Activated naive CD4-positive, alpha-beta T cell treated with anti-CD3 and anti-CD28 coated beads, Interleukin-2, amount 50 U/mL, for 24 hours (primary cell): ENCODE measurements at regions not wholly inside any gene's neighbourhood (a gene's known extent, or its start where the extent isn't known, plus 50 kb on each side); places are given as distances from the start of the nearest gene placed in this dataset.
"Not testable (repeated sequence)": the region's sequence is repeated elsewhere in the genome, so short reads cannot be mapped to it uniquely, and the experiment has no call there.

Experiments
- H3K27ac Mint-ChIP-seq: one replicate; pipeline ENCODE4 v1.8.0; 2021; ENCODE audit warnings: mild to moderate bottlenecking, mixed read lengths
- H3K27me3 Mint-ChIP-seq: one replicate; pipeline ENCODE4 v1.8.0; 2021; ENCODE audit warnings: mixed read lengths
- H3K36me3 Mint-ChIP-seq: one replicate; pipeline ENCODE4 v1.8.0; 2021; ENCODE audit warnings: mixed read lengths
- H3K4me1 Mint-ChIP-seq: one replicate; pipeline ENCODE4 v1.8.0; 2021; ENCODE audit warnings: mixed read lengths
- H3K4me3 Mint-ChIP-seq: one replicate; pipeline ENCODE4 v1.8.0; 2021; ENCODE audit warnings: mild to moderate bottlenecking, mixed read lengths
- H3K9me3 Mint-ChIP-seq: one replicate; pipeline ENCODE4 v1.8.0; 2021; ENCODE audit warnings: mixed read lengths

DNA sequence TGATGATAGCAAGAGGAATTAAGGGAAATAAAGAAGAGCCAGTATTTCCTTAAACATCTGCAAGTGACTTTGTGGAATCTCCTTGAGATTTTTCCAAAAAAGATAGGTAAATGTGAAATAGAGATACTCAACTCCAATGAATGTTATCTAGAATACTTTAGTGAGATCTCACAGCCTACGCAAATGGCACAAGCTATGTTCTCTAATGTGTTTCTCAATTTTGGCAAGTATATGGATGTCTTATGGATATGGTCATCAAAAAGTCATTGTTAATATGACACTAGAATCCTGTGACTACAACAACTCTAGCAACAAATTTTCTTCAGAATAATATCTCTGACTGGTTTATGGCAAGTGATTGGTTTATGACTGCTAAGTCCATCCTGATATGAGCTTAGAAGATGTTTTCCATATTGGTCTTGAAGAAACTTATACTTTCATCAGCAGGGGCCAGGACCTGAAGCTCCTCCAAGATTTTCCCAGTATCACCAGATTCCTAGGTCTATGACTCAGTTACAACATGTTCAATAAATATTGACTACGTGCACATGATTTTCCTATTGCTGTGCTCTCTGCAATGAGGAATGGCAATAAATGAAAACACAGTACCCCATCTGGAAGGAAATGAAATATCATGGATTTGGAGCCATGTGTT is 170.9 kb upstream of the THBS1 start:
- peaks cover 5% of the 10 kb centered on the region for H3K27me3 Mint-ChIP-seq
- no peak overlapping the region for H3K27ac Mint-ChIP-seq
- no peaks in the 10 kb centered on the region for H3K9me3 Mint-ChIP-seq
- no peaks in the 10 kb centered on the region for H3K36me3 Mint-ChIP-seq
- no peak overlapping the region for H3K4me3 Mint-ChIP-seq
- H3K4me1 Mint-ChIP-seq: no peaks in the 10 kb centered on the region

DNA sequence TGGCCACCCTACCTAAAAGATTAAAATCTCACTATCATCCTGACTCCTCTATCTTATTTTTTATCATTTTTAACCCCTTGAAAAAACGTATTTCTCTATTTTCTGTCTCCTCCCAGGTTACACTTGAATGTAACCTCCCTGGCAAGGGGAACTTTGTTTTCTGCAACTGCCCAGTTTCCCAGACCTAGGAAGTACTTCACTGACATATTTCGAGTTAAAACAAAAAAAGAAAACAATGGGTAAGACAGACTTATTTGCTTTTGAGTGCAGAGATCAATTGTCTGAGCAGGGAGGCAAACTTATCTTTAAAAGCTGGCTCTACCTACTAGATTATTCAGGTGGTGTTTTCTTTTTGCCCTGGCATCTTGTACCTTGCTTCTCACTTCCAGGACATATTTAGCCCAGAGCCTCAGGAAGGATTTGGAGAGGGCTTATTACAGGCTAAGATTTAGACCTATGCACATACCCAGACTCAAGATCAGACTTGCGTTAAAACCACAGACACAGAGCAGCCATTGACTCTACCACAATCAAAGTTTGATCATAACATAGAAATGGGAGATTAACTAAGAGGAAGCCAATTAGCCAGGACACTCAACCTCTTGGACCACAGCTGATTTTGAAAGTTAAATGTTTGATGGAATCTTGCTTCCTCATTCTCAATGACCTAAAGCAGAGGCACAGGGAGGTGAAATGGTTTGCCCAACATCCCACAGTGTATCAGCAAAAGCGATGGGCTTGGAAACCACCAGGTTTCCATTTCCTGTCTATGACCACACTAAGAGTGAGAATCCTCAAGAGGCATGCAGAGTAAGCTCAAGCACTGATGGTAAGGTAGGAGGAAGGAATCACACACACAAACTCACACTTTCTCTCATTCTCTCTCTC is 169.5 kb upstream of the THBS1 start:
- Mint-ChIP-seq H3K36me3 (no peaks in the 10 kb centered on the region), H3K9me3 (no peaks in the 10 kb centered on the region), H3K4me1 (no peaks in the 10 kb centered on the region), H3K27ac (no peak overlapping the region), H3K27me3 (peaks cover 7% of the 10 kb centered on the region), H3K4me3 (no peak overlapping the region)

DNA sequence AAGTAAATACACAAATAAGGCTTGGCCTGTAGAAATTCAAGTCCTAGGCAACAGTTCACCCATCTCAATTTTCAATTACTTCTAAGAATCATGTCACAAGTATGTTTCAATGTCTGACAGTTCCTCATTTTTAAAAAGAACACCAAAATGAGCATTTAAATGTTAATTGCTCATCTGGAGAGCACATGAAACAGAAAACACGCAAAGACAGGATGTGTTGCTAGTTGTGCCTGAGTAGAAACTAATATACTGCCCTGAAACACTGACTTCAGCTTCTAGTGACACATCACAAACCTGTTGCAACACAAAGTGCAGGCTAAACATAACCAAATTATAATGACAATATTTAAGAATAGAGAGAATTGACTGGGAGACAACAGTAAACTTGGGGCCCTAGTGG is 167.3 kb upstream of the THBS1 start:
- Mint-ChIP-seq H3K9me3 (no peaks in the 10 kb centered on the region), H3K4me1 (no peaks in the 10 kb centered on the region), H3K27ac (no peak overlapping the region), H3K4me3 (no peak overlapping the region), H3K36me3 (no peaks in the 10 kb centered on the region), H3K27me3 (peaks cover 8% of the 10 kb centered on the region)

DNA sequence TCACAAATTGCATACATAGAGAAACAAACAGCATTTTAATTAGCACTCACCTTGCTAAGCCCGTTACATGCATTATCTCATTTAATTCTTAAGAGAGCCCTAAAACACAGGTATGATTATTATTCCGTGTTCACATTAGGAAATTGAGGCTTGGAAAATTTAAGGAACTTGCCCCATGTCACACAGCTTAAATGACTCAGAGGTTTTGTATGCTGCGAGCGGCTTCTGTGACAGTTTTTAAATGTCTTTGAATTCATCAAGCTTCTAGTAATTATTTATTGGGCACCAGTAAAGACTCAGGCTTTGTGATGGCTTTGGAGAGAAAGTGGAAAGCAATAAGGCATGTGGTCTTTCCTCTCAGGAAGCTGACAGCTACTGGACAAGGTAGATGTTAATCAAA is 166.7 kb upstream of the THBS1 start:
- Mint-ChIP-seq H3K27me3 (peaks cover 8% of the 10 kb centered on the region), H3K9me3 (no peaks in the 10 kb centered on the region), H3K4me3 (no peak overlapping the region), H3K36me3 (no peaks in the 10 kb centered on the region), H3K4me1 (no peaks in the 10 kb centered on the region), H3K27ac (no peak overlapping the region)

DNA sequence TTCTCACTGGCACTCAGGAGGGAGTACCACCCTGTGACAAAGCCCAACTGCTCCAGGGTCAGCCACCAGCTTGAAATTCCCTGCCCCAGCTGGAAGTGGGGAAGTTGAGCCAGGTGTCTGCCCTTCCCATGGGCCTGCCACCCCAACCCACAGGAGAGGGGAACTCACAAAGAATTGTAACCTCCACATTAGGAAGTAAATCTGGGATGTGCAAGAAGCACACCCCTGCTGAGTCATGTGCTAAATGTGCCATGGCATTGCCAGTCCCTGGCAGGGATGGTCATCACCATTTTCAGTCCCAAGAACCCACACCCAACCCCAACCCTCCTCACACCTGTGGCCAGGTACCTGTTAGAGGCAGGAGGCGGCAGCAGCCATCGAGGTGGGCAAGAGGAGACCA is 165.2 kb upstream of the THBS1 start:
- no peaks in the 10 kb centered on the region for H3K36me3 Mint-ChIP-seq
- H3K4me1 Mint-ChIP-seq: no peaks in the 10 kb centered on the region
- peaks cover 11% of the 10 kb centered on the region for H3K27me3 Mint-ChIP-seq
- H3K27ac Mint-ChIP-seq: no peak overlapping the region
- no peak overlapping the region for H3K4me3 Mint-ChIP-seq
- no peaks in the 10 kb centered on the region for H3K9me3 Mint-ChIP-seq

DNA sequence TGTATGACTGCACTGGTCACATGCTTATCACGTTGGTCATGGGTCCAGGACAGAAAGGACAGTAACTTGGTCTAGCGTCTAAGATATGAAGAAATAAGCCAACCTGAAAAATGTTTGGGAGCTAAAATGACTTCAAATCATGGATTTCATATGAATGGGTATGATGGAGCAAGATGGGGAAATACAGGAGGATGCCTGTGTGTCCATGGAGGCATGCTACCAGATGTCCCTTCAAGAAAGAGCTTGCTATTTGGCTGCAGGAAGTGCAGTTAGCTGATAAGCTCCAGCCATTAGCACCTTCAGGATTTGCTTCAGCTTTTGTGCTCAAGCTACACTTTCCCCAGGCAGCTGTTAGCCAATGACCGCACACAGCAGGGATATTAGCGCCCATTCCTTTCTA is 164.6 kb upstream of the THBS1 start:
- Mint-ChIP-seq H3K36me3 (no peaks in the 10 kb centered on the region), H3K27me3 (peaks cover 11% of the 10 kb centered on the region), H3K4me3 (no peak overlapping the region), H3K4me1 (no peaks in the 10 kb centered on the region), H3K9me3 (no peaks in the 10 kb centered on the region), H3K27ac (no peak overlapping the region)

DNA sequence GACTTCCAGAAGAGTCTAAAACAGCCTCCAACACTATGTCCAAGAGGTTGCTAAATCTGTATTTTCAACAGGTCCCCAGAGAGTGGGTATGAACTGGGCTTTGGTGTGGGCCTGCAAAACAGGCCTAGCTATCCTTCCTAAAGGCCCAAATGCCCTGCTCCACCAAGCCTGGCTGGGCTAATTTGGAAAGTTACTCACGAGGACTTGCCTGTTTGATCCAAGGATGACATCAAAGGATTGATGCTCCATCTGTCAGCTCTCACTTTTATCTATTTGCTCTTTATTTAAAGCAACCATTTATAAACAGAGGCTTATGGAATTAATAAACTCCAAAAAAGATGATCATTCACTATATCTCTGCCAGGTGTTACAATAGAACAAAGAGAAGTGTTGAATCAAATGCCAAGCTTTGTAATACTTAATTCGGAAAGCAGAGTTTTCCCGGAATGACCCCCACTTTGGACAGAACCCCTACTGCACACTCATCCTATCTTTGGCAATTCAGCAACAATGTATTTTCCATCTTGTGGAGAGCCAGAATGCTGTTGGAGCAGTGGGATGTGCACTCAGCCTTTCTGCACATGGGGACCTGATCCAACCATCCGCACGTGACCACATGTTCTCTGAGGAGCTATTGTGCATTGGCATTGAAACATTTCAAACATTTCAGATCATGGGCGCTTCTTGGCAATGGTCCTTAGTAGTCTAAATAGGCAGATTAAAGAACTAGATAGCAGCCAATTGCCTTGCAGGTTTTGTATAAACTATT is 163.3 kb upstream of the THBS1 start:
- H3K27me3 Mint-ChIP-seq: peaks cover 11% of the 10 kb centered on the region

DNA sequence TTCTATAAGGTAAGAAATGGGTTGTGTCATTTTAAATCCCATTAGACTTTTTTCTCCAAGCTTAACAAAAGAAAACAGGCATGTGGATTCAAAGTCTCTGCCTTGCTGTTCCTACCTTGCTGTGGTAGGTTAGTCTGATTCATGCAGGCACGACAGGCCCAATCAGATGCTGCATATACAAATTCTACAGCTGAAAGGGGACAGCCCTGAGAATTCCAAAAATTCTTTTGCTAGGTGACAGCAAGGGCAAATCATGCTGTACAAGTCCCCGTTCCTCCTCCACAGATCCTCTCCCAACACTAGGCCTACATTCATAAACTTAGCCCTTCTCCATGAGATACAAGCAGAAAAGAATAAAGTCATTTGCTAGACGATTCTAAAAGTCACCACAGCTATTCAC is 161.2 kb upstream of the THBS1 start:
- H3K27me3 Mint-ChIP-seq: peaks cover 8% of the 10 kb centered on the region
- no peak overlapping the region for H3K4me3 Mint-ChIP-seq
- H3K36me3 Mint-ChIP-seq: no peaks in the 10 kb centered on the region
- H3K27ac Mint-ChIP-seq: no peak overlapping the region
- H3K9me3 Mint-ChIP-seq: no peaks in the 10 kb centered on the region
- no peaks in the 10 kb centered on the region for H3K4me1 Mint-ChIP-seq

More for the DNA sequence above, 163.3 kb upstream of the THBS1 start:
- Mint-ChIP-seq H3K9me3 (no peaks in the 10 kb centered on the region), H3K36me3 (no peaks in the 10 kb centered on the region), H3K4me3 (no peak overlapping the region), H3K27ac (no peak overlapping the region), H3K4me1 (no peaks in the 10 kb centered on the region)

DNA sequence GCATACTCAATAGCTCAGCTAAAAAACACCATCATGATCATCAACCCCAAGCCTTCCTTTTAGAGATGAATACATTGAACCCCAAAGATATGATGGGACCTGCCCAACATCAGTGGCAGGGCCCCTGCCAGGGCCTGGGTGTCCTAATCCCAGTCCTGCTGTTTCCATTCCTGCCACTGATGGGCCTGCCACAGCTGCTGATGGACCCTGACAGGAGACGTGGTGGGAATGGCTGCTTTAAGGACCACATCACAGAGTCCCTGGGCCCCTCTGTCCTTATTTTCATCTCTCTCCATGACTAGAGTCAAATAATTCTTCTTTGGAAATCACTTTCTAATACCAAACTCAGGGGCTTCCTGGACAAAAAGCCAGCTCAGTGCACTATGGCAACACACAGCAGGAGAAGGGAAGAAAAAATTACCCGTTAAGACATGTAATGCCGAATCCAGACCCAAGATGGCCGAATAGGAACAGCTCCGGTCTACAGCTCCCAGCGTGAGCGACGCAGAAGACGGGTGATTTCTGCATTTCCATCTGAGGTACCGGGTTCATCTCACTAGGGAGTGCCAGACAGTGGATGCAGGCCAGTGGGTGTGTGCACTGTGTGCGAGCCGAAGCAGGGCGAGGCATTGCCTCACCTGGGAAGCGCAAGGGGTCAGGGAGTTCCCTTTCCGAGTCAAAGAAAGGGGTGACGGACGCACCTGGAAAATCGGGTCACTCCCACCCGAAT is 160.6 kb upstream of the THBS1 start:
- H3K27ac Mint-ChIP-seq, H3K9me3 Mint-ChIP-seq, H3K36me3 Mint-ChIP-seq, H3K4me3 Mint-ChIP-seq, H3K27me3 Mint-ChIP-seq, H3K4me1 Mint-ChIP-seq: not testable (repeated sequence)

DNA sequence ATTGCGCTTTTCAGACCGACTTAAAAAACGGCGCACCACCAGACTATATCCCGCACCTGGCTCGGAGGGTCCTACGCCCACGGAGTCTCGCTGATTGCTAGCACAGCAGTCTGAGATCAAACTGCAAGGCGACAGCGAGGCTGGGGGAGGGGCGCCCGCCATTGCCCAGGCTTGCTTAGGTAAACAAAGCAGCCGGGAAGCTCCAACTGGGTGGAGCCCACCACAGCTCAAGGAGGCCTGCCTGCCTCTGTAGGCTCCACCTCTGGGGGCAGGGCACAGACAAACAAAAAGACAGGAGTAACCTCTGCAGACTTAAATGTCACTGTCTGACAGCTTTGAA is 160.1 kb upstream of the THBS1 start:
- not testable (repeated sequence) for H3K36me3 Mint-ChIP-seq, H3K9me3 Mint-ChIP-seq, H3K4me1 Mint-ChIP-seq, H3K27me3 Mint-ChIP-seq, H3K27ac Mint-ChIP-seq, H3K4me3 Mint-ChIP-seq

DNA sequence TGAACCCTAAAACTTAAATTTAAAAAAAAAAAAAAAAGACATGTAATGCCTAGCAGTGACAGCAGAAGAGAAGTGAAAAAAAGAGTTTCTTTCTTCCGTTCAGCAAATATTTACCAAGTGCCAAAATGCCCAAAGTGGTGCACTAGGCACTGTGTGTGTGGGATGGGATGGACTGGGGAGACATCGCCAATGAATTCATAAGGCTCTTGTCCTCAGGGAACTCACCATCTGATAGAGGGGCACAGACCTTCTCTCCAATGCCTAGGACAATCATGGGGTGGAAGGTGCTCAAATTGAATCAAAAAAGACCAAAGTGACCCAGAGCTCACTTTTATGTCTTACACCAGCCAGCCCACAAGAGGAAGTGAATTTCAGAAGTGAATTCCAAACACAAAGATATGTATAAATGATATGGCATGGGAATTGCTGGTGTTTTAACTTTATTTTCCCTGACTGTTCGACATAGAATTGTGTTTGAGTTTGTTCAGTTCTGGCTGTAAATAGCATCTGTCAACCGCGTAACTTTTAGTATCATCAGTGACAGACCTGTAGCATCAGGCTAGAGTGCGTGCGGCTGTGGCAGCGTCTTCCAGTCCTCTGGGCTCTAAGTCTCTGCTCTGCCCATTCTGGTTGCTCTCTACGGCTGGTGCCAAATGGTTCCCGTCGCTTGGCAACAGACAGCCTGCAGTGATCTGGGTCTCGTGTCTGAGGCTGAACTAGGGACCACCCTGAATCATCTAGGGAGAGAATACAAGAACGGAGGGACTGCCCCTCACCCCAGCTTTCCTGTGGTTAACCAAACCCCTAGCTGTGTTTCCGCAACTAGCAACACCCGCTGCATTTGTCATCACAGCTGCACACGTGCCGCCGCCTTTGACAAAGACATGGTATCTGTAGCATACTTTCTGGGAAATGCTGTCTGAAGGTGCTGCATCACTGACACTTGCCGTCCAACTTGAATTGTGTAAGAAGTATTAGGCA is 154.0 kb upstream of the THBS1 start:
- H3K27ac Mint-ChIP-seq: no peak overlapping the region
- peaks cover 31% of the 10 kb centered on the region for H3K4me1 Mint-ChIP-seq
- no peaks in the 10 kb centered on the region for H3K9me3 Mint-ChIP-seq
- H3K4me3 Mint-ChIP-seq: peak overlapping the region; percentile 71
- H3K36me3 Mint-ChIP-seq: no peaks in the 10 kb centered on the region
- peaks cover 19% of the 10 kb centered on the region for H3K27me3 Mint-ChIP-seq

DNA sequence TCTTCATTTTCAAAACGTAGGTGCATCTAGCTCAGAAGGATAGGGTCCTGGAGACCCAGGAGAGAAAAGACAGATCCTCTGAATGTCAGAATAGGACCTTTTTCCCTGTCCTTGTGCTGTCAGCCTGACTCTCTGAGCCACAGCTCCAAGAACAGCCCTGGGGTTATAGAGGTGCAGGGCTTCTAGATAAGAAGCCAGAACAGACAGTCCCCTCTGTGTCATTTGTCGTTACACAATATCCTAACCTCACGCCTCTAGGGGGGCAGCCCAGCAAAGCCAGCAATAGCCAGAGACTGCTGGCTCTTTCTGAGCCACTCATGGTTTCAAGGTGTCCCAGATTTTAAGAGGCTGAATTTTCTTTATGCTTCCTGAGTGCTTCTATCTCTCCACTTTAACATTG is 153.2 kb upstream of the THBS1 start:
- no peaks in the 10 kb centered on the region for H3K9me3 Mint-ChIP-seq
- H3K4me1 Mint-ChIP-seq: peaks cover 31% of the 10 kb centered on the region
- H3K36me3 Mint-ChIP-seq: no peaks in the 10 kb centered on the region
- no peak overlapping the region for H3K27ac Mint-ChIP-seq
- H3K4me3 Mint-ChIP-seq: no peak overlapping the region
- peaks cover 21% of the 10 kb centered on the region for H3K27me3 Mint-ChIP-seq

DNA sequence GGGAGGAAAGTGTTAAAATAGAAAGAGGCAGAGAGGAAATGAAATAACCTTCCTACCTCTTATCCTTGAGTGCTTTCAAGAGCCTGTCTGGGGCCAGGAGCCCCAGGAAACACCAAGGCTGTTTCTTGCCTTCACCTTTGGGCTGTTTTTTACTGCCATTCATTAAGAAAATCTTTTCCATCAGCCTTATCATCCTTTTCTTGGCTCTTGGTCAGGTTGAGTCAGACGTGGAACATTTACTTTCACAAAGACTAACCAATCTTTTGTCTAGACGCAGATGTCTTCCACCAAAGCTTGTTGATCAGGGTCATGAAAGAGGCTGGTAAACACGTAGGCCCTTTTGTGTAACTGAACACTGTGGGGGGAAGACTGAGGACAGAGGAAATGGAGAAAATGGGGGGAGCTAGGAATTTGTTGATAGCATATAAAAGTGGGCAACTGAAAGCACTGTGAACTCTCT is 151.0 kb upstream of the THBS1 start:
- Mint-ChIP-seq H3K9me3 (no peaks in the 10 kb centered on the region), H3K36me3 (no peaks in the 10 kb centered on the region), H3K27ac (peak overlapping the region; percentile 66), H3K4me1 (peaks cover 31% of the 10 kb centered on the region), H3K27me3 (peaks cover 24% of the 10 kb centered on the region), H3K4me3 (no peak overlapping the region)

DNA sequence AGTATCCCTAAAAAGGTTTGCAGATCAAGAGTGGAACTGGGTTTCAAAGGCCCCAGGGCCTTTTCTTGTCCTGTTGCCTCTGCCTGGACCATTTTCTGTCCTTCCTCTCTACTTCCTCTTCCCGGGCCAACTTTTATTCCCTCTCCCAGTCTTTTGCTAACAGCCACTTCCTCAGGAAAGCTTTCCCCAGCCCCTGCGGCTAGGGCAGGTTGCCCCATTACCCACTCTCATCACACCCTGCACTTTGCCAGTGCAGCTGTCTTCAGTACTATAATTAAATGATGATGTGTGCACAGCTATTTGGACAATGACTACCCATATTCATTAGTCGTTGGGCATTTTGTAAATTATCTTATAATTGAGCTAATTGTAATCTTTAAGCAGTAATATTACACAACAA is 150.5 kb upstream of the THBS1 start:
- H3K4me3 Mint-ChIP-seq: no peak overlapping the region
- peaks cover 25% of the 10 kb centered on the region for H3K27me3 Mint-ChIP-seq
- H3K27ac Mint-ChIP-seq: no peak overlapping the region
- H3K4me1 Mint-ChIP-seq: peaks cover 31% of the 10 kb centered on the region
- no peaks in the 10 kb centered on the region for H3K36me3 Mint-ChIP-seq
- no peaks in the 10 kb centered on the region for H3K9me3 Mint-ChIP-seq
